Kidney (tissue), 13 donors: ENCODE measurements at regions not wholly inside any gene's neighbourhood (a gene's known extent, or its start where the extent isn't known, plus 50 kb on each side); places are given as distances from the start of the nearest gene placed in this dataset.

ENCODE experiments used
- DNase-seq, 5 donors: peaks; one replicate each; pipeline ENCODE4 v3.0.0-alpha.2; 2013 to 2020
- FAIRE-seq: peaks from 2 replicates; lab custom pipeline; 2012; peaks lifted over from hg19 to GRCh38; lab: Jason Lieb, UNC
- H3K27ac ChIP-seq, 2 donors: one replicate each; pipeline ENCODE4 v1.7.0; 2013; ENCODE audit warnings: low read depth in 2 of 2, low read length in 2 of 2, inconsistent platforms in 1 of 2
- H3K27me3 ChIP-seq: one replicate; pipeline ENCODE4 v1.7.1; 2013; ENCODE audit warnings: low read length, inconsistent platforms; ENCODE audit not compliant: control insufficient read depth, insufficient read depth
- H3K36me3 ChIP-seq, 3 donors: one replicate each; pipeline versions ENCODE4 v1.7.0 to v1.7.1; 2013; ENCODE audit warnings: low read length in 3 of 3, control low read depth in 1 of 3, inconsistent platforms in 1 of 3; ENCODE audit not compliant: insufficient read depth in 3 of 3, control insufficient read depth in 2 of 3
- H3K4me1 ChIP-seq, 3 donors: one replicate each; pipeline versions ENCODE4 v1.7.0 to v1.7.1; 2013; ENCODE audit warnings: low read length in 3 of 3, inconsistent platforms in 1 of 3, low read depth in 1 of 3; ENCODE audit not compliant: control insufficient read depth in 2 of 3, insufficient read depth in 2 of 3
- H3K4me3 ChIP-seq, 3 donors: one replicate each; pipeline versions ENCODE4 v1.7.0 to v1.8.1; 2013; ENCODE audit warnings: low read length in 3 of 3, control low read depth in 1 of 3, inconsistent platforms in 1 of 3
- H3K9ac ChIP-seq, 3 donors: one replicate each; pipeline versions ENCODE4 v1.7.0 to v1.7.1; 2013; ENCODE audit warnings: low read length in 3 of 3, control low read depth in 1 of 3, inconsistent platforms in 1 of 3
- H3K9me3 ChIP-seq, 3 donors: one replicate each; pipeline versions ENCODE4 v1.7.0 to v1.7.1; 2013; ENCODE audit warnings: low read length in 3 of 3, control low read depth in 1 of 3, inconsistent platforms in 1 of 3; ENCODE audit not compliant: control insufficient read depth in 2 of 3, insufficient read depth in 1 of 3
- CTCF ChIP-seq: IDR thresholded peaks from 3 replicates; pipeline ENCODE4 v1.5.1; 2012; ENCODE audit warnings: mild to moderate bottlenecking, moderate library complexity, borderline replicate concordance; ENCODE audit not compliant: insufficient read depth; ENCODE audit errors: extremely low read depth
- intact Hi-C: fragments of 100-400 bp; cut with DNase I; formaldehyde crosslinking; loops from one replicate; pipeline ENCODE4 v1.11.1; 2022
- donor health status: control.
- donor health status: control.
- donor health status: control.
- donor health status: control.
- donor health status: control.
- donor health status: DM: yes; HTN: yes; CAD: no.
- donor health status: Normal renal cell carcinoma (clear cell type).

GRCh38 chr14:46058964-46059563 lies 592.5 kb downstream of the RPL10L start:
- FAIRE-seq: no peak
- intact Hi-C loops: no loop called here
- no peaks in the 10 kb centered on the region for H3K9me3 ChIP-seq

GRCh38 chr14:46057799-46058198 lies 593.8 kb downstream of the RPL10L start:
- intact Hi-C loops: no loop called here

More at GRCh38 chr14:46058964-46059563, 592.5 kb downstream of the RPL10L start:
- no peaks in the 10 kb centered on the region for H3K4me1 ChIP-seq
- no peak overlapping the region for H3K4me3 ChIP-seq
- H3K9ac ChIP-seq: no peak overlapping the region
- H3K36me3 ChIP-seq: no peaks in the 10 kb centered on the region
- H3K27ac ChIP-seq: no peak overlapping the region
- no peaks in the 10 kb centered on the region for H3K27me3 ChIP-seq
- TF ChIP-seq CTCF: no peak
- DNase-seq: no peak

GRCh38 chr14:46054526-46054925 lies 597.1 kb downstream of the RPL10L start:
- Histone ChIP-seq H3K4me3 (no peak overlapping the region), H3K27ac (no peak overlapping the region), H3K36me3 (no peaks in the 10 kb centered on the region), H3K27me3 (no peaks in the 10 kb centered on the region), H3K9me3 (no peaks in the 10 kb centered on the region), H3K9ac (no peak overlapping the region), H3K4me1 (no peaks in the 10 kb centered on the region)
- intact Hi-C loops: no loop called here
- DNase-seq (no peak), FAIRE-seq (no peak)
- TF ChIP-seq CTCF: no peak

More at GRCh38 chr14:46057799-46058198, 593.8 kb downstream of the RPL10L start:
- Histone ChIP-seq H3K4me3 (no peak overlapping the region), H3K9ac (no peak overlapping the region), H3K9me3 (no peaks in the 10 kb centered on the region), H3K36me3 (no peaks in the 10 kb centered on the region), H3K27me3 (no peaks in the 10 kb centered on the region), H3K27ac (no peak overlapping the region), H3K4me1 (no peaks in the 10 kb centered on the region)
- DNase-seq (no peak), FAIRE-seq (no peak)
- no peak for TF ChIP-seq CTCF

- no peaks in the 10 kb centered on the region for H3K9me3 ChIP-seq
- FAIRE-seq: peak; percentile 52
- H3K4me1 ChIP-seq: no peaks in the 10 kb centered on the region
- no peak overlapping the region for H3K4me3 ChIP-seq
- intact Hi-C loops: no loop called here
- no peaks in the 10 kb centered on the region for H3K27me3 ChIP-seq
- H3K27ac ChIP-seq: no peak overlapping the region
- TF ChIP-seq CTCF: no peak
- no peak for DNase-seq
- no peaks in the 10 kb centered on the region for H3K36me3 ChIP-seq
- H3K9ac ChIP-seq: no peak overlapping the region
Observed at GRCh38 chr14:46053221-46053620, 598.4 kb downstream of the RPL10L start.
